Fibroblast of lung (primary cell): ENCODE measurements at regions not wholly inside any gene's neighbourhood (a gene's known extent, or its start where the extent isn't known, plus 50 kb on each side); places are given as distances from the start of the nearest gene placed in this dataset.

Source experiments
- DNase-seq, 2 donors: peaks; one replicate each; pipeline versions ENCODE4 v3.0.0 to v3.0.0-alpha.2; 2010; ENCODE audit warnings: low read depth in 2 of 2
- H2AFZ ChIP-seq: 2 replicates; pipeline ENCODE4 v1.5.1; 2012; ENCODE audit warnings: low read length, control low read depth, inconsistent platforms
- H3K27ac ChIP-seq: 2 replicates; pipeline ENCODE4 v1.5.1; 2011; ENCODE audit warnings: low read length, control low read depth; ENCODE audit not compliant: insufficient read depth
- H3K27me3 ChIP-seq: 2 replicates; pipeline ENCODE4 v1.5.1; 2011; ENCODE audit warnings: mild to moderate bottlenecking, low read length; ENCODE audit not compliant: control insufficient read depth, insufficient read depth
- H3K36me3 ChIP-seq: 2 replicates; pipeline ENCODE4 v1.5.1; 2011; ENCODE audit warnings: low read length; ENCODE audit not compliant: control insufficient read depth, insufficient read depth
- H3K4me1 ChIP-seq: 2 replicates; pipeline ENCODE4 v1.5.1; 2011; ENCODE audit warnings: low read length; ENCODE audit not compliant: control insufficient read depth, insufficient read depth; ENCODE audit errors: extremely low read depth
- H3K4me2 ChIP-seq: 2 replicates; pipeline ENCODE4 v1.5.1; 2011; ENCODE audit warnings: low read length, control low read depth; ENCODE audit not compliant: insufficient read depth; ENCODE audit errors: extremely low read depth
- H3K4me3 ChIP-seq, 4 experiments: fragments of 200-600 bp in 1 of 4; sonication (generic) in 1 of 4; replicated peaks in 1 of 4; 2 replicates each; pipeline ENCODE4 v1.5.1; 2011 to 2016; ENCODE audit warnings: low read length in 4 of 4, low read depth in 3 of 4, mild to moderate bottlenecking in 3 of 4, control low read depth in 2 of 4, inconsistent platforms in 1 of 4, mixed read lengths in 1 of 4; ENCODE audit not compliant: insufficient read depth in 1 of 4; ENCODE audit errors: control extremely low read depth in 1 of 4
- H3K79me2 ChIP-seq: 2 replicates; pipeline ENCODE4 v1.5.1; 2012; ENCODE audit warnings: mild to moderate bottlenecking, low read length, inconsistent platforms; ENCODE audit not compliant: control insufficient read depth, insufficient read depth
- H3K9ac ChIP-seq: 2 replicates; pipeline ENCODE4 v1.5.1; 2011; ENCODE audit warnings: mild to moderate bottlenecking, low read length, control low read depth; ENCODE audit not compliant: insufficient read depth
- H3K9me3 ChIP-seq: 2 replicates; pipeline ENCODE4 v1.5.1; 2012; ENCODE audit warnings: low read depth, low read length; ENCODE audit not compliant: control insufficient read depth, insufficient read depth
- H4K20me1 ChIP-seq: 2 replicates; pipeline ENCODE4 v1.5.1; 2011; ENCODE audit warnings: low read length; ENCODE audit not compliant: control insufficient read depth, insufficient read depth; ENCODE audit errors: extremely low read depth
- CTCF ChIP-seq, 2 donors: IDR thresholded peaks in 1 of 2; conservative IDR thresholded peaks in 1 of 2; 1 replicate in 1 of 2; 2 replicates in 1 of 2; pipeline ENCODE4 v1.5.1; 2011 to 2012; ENCODE audit warnings: low read length in 2 of 2, control low read depth in 1 of 2, inconsistent platforms in 1 of 2, low read depth in 1 of 2, mild to moderate bottlenecking in 1 of 2
- EZH2 ChIP-seq: IDR thresholded peaks from 2 replicates; pipeline ENCODE4 v1.5.1; 2012; ENCODE audit warnings: low read length, control low read depth, mild to moderate bottlenecking; ENCODE audit errors: missing control alignments

- Histone ChIP-seq H3K36me3 (no peaks in the 10 kb centered on the region), H4K20me1 (no peaks in the 10 kb centered on the region), H3K4me3 (no peak overlapping the region), H3K27me3 (no peaks in the 10 kb centered on the region), H3K9ac (no peak overlapping the region), H3K9me3 (no peaks in the 10 kb centered on the region), H3K79me2 (no peaks in the 10 kb centered on the region), H2AFZ (no peak overlapping the region), H3K4me1 (peaks cover 2% of the 10 kb centered on the region), H3K27ac (no peak overlapping the region), H3K4me2 (no peak overlapping the region)
- TF ChIP-seq EZH2 (no peak), CTCF (conservative IDR thresholded peaks at IDR 0.05 in 1 of 2, IDR thresholded peaks at IDR 0.05 in 1 of 2; ENCODE audit: low read depth in 1 of 2, low read length in 2 of 2) (no peak)
- DNase-seq, result peak; percentile 72 to 88
These were observed 279.3 kb downstream of the DUSP6 start for GRCh38 chr12:89073027-89073398.

GRCh38 chr12:89072294-89073026 lies 279.8 kb downstream of the DUSP6 start:
- H2AFZ ChIP-seq, result no peak overlapping the region
- TF ChIP-seq EZH2 (no peak), CTCF (conservative IDR thresholded peaks at IDR 0.05 in 1 of 2, IDR thresholded peaks at IDR 0.05 in 1 of 2; ENCODE audit: low read depth in 1 of 2, low read length in 2 of 2) (no peak)
- no peak for DNase-seq
- no peaks in the 10 kb centered on the region for H3K36me3 ChIP-seq
- no peak overlapping the region for H3K4me3 ChIP-seq
- no peaks in the 10 kb centered on the region for H3K27me3 ChIP-seq
- no peaks in the 10 kb centered on the region for H3K79me2 ChIP-seq
- H3K4me1 ChIP-seq, result peaks cover 2% of the 10 kb centered on the region
- no peak overlapping the region for H3K9ac ChIP-seq
- no peak overlapping the region for H3K27ac ChIP-seq
- H4K20me1 ChIP-seq, result no peaks in the 10 kb centered on the region
- H3K9me3 ChIP-seq, result no peaks in the 10 kb centered on the region
- H3K4me2 ChIP-seq, result no peak overlapping the region

GRCh38 chr12:89070603-89071002 lies 281.7 kb downstream of the DUSP6 start:
- Histone ChIP-seq H3K4me2 (no peak overlapping the region), H3K9me3 (no peaks in the 10 kb centered on the region), H3K27ac (no peak overlapping the region), H3K36me3 (no peaks in the 10 kb centered on the region), H3K4me3 (no peak overlapping the region), H3K4me1 (peaks cover 4% of the 10 kb centered on the region), H3K79me2 (no peaks in the 10 kb centered on the region), H3K27me3 (no peaks in the 10 kb centered on the region), H3K9ac (no peak overlapping the region), H4K20me1 (no peaks in the 10 kb centered on the region), H2AFZ (no peak overlapping the region)
- no peak for DNase-seq
- no peak for TF ChIP-seq EZH2
- TF ChIP-seq CTCF (conservative IDR thresholded peaks at IDR 0.05 in 1 of 2, IDR thresholded peaks at IDR 0.05 in 1 of 2; ENCODE audit: low read depth in 1 of 2, low read length in 2 of 2), result no peak
